HG03045 (cell line): ENCODE measurements at regions not wholly inside any gene's neighbourhood (a gene's known extent, or its start where the extent isn't known, plus 50 kb on each side); places are given as distances from the start of the nearest gene placed in this dataset.

Experiments
- ATAC-seq: cut with Tn5 transposase; IDR thresholded peaks from one replicate; pipeline ENCODE4 v1.9.1; 2021; ENCODE audit warnings: mild to moderate bottlenecking, moderate library complexity; ENCODE audit not compliant: unreplicated experiment

GRCh38 chr12:75844049-75844770 lies 187.4 kb downstream of the PHLDA1 start:
- no peak for ATAC-seq

- ATAC-seq, result no peak
These were observed 189.5 kb downstream of the PHLDA1 start for GRCh38 chr12:75842090-75842489.

GRCh38 chr12:75840994-75841355 lies 190.6 kb downstream of the PHLDA1 start:
- no peak for ATAC-seq

- ATAC-seq, result no peak
These were observed 193.3 kb downstream of the PHLDA1 start for GRCh38 chr12:75838309-75838708.

GRCh38 chr12:75837700-75838099 lies 193.9 kb downstream of the PHLDA1 start:
- no peak for ATAC-seq

- ATAC-seq, result no peak
These were observed 195.0 kb downstream of the PHLDA1 start for GRCh38 chr12:75836533-75836932.

GRCh38 chr12:75834591-75834990 lies 197.0 kb downstream of the PHLDA1 start:
- no peak for ATAC-seq

- no peak for ATAC-seq
These were observed 198.3 kb downstream of the PHLDA1 start for GRCh38 chr12:75833268-75833667.

GRCh38 chr12:75831402-75831801 lies 200.2 kb downstream of the PHLDA1 start:
- no peak for ATAC-seq

- no peak for ATAC-seq
These were observed 204.5 kb downstream of the PHLDA1 start for GRCh38 chr12:75827061-75827460.

- ATAC-seq, result no peak
These were observed 205.9 kb downstream of the PHLDA1 start for GRCh38 chr12:75825686-75826085.

GRCh38 chr12:75823475-75823874 lies 208.1 kb downstream of the PHLDA1 start:
- ATAC-seq, result no peak

- ATAC-seq, result no peak
These were observed 209.2 kb downstream of the PHLDA1 start for GRCh38 chr12:75822416-75822815.

- ATAC-seq, result no peak
These were observed 210.6 kb downstream of the PHLDA1 start for GRCh38 chr12:75820848-75821578.

- ATAC-seq, result no peak
These were observed 211.5 kb downstream of the PHLDA1 start for GRCh38 chr12:75820071-75820470.

GRCh38 chr12:75819512-75819911 lies 212.1 kb downstream of the PHLDA1 start:
- ATAC-seq, result no peak

- no peak for ATAC-seq
These were observed 212.7 kb downstream of the PHLDA1 start for GRCh38 chr12:75818863-75819262.

- no peak for ATAC-seq
These were observed 214.7 kb downstream of the PHLDA1 start for GRCh38 chr12:75816897-75817296.

- no peak for ATAC-seq
These were observed 215.8 kb downstream of the PHLDA1 start for GRCh38 chr12:75815756-75816155.

GRCh38 chr12:75814851-75815754 lies 216.5 kb downstream of the PHLDA1 start:
- no peak for ATAC-seq

- ATAC-seq, result no peak
These were observed 218.5 kb downstream of the PHLDA1 start for GRCh38 chr12:75813072-75813471.
